NT2/D1 (cell line): ENCODE measurements at regions not wholly inside any gene's neighbourhood (a gene's known extent, or its start where the extent isn't known, plus 50 kb on each side); places are given as distances from the start of the nearest gene placed in this dataset.

Experiments
- DNase-seq: peaks from one replicate; pipeline ENCODE4 v3.0.0-alpha.2; 2011; ENCODE audit warnings: low read depth, low spot score
- H3K27me3 ChIP-seq: 2 replicates; pipeline ENCODE4 v1.6.0; 2011; ENCODE audit warnings: mild to moderate bottlenecking; ENCODE audit not compliant: insufficient read length, insufficient read depth
- H3K36me3 ChIP-seq: 2 replicates; pipeline ENCODE4 v1.6.1; 2011; ENCODE audit warnings: mild to moderate bottlenecking, low read length, mixed read lengths; ENCODE audit not compliant: insufficient read depth, insufficient read length
- H3K4me1 ChIP-seq: 2 replicates; pipeline ENCODE4 v1.5.1; 2011; ENCODE audit not compliant: insufficient read depth, insufficient read length
- H3K4me3 ChIP-seq: 2 replicates; pipeline ENCODE4 v1.5.1; 2011; ENCODE audit warnings: low read depth; ENCODE audit not compliant: insufficient read length
- H3K9ac ChIP-seq: 2 replicates; pipeline ENCODE4 v1.6.0; 2011; ENCODE audit warnings: low read depth; ENCODE audit not compliant: insufficient read length
- H3K9me3 ChIP-seq: 2 replicates; pipeline ENCODE4 v1.5.1; 2011; ENCODE audit warnings: mild to moderate bottlenecking, low read length; ENCODE audit not compliant: insufficient read depth
- SUZ12 ChIP-seq: IDR thresholded peaks from 2 replicates; pipeline ENCODE4 v1.6.1; 2011; ENCODE audit not compliant: insufficient read length, insufficient read depth; ENCODE audit errors: extremely low read depth
- YY1 ChIP-seq: IDR thresholded peaks from 2 replicates; pipeline ENCODE4 v1.6.1; 2011; ENCODE audit not compliant: insufficient read length, insufficient read depth
- ZNF274 ChIP-seq: IDR thresholded peaks from 2 replicates; pipeline ENCODE4 v1.6.1; 2011; ENCODE audit warnings: mild to moderate bottlenecking, low read depth, low read length

DNA sequence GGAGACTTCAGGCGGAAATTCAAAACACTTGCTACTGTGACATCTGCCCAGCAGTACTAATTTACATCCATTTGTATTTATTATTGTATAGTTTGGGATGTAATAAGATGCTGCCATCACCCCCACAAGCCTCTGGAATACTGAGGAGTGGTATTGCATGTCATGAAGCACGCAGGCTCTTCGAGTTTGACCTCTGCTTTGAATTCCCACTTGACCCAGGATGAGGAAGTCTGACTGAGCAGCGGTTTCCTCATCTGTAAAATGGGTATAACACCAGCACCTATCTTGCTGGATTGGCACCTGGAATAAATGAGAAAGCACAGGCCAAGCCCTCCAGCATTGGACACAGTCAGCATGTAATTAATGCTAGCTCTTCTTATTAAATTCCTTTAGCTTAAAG is 116.0 kb upstream of the DIO3 start:
- no peak for DNase-seq
- TF ChIP-seq YY1 (no peak), SUZ12 (no peak), ZNF274 (no peak)
- Histone ChIP-seq H3K4me3 (no peak overlapping the region), H3K4me1 (no peaks in the 10 kb centered on the region), H3K36me3 (no peaks in the 10 kb centered on the region), H3K9me3 (no peaks in the 10 kb centered on the region), H3K27me3 (no peaks in the 10 kb centered on the region), H3K9ac (no peak overlapping the region)

DNA sequence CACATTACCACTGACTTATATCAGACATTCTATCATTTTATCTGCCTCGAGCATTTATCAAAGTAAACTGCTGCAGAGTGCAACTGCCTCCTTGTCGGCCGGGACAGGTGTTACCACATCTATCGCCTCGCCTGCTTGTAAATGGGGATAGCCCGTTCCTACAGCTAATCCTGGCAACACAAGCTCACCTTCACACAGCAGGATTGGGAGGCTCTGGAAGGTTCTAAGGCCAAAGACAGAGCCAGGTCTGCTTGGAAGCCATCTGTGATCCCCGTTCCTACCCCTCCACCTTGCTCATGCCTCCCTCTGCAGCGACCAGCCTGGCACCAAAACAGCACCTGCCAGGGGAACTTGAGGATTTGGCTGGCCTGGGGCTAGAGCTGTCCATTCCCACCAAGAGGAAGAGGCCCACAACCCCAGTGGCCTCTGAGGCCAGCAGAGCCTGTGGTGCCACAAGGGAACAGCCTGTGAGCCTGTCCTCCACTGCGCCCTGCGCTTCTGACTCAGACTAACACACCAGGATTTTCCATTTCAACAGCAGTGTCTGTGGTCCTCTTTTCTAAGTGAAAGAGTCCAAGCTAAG is 114.8 kb upstream of the DIO3 start:
- no peaks in the 10 kb centered on the region for H3K27me3 ChIP-seq
- TF ChIP-seq SUZ12: no peak
- TF ChIP-seq YY1: no peak
- no peak for TF ChIP-seq ZNF274
- H3K36me3 ChIP-seq: no peaks in the 10 kb centered on the region
- no peak overlapping the region for H3K9ac ChIP-seq
- no peak for DNase-seq
- H3K9me3 ChIP-seq: no peaks in the 10 kb centered on the region
- no peaks in the 10 kb centered on the region for H3K4me1 ChIP-seq
- H3K4me3 ChIP-seq: no peak overlapping the region

DNA sequence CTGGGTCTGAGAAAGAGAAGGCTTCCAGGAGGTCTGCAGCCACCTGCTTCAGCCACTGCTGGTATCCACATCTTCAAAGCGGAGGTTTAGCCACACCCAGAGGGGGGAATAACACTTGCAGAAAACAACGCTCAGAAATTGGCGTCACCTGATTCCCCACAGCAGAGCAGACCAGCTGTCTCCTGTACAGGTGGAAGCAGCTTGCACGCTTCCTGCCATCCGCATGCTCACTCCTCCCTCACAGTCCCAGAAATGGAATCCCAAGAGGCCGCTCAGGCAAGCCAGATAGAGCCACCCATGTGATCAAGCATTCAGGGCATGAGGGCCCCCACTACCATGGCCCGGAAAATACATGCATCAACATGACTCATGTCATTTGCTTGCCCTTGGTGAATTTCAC is 112.2 kb upstream of the DIO3 start:
- peaks cover 3% of the 10 kb centered on the region for H3K27me3 ChIP-seq
- H3K9me3 ChIP-seq: no peaks in the 10 kb centered on the region
- no peaks in the 10 kb centered on the region for H3K4me1 ChIP-seq
- no peak for DNase-seq
- no peak overlapping the region for H3K9ac ChIP-seq
- no peaks in the 10 kb centered on the region for H3K36me3 ChIP-seq
- H3K4me3 ChIP-seq: no peak overlapping the region
- no peak for TF ChIP-seq YY1
- TF ChIP-seq ZNF274: no peak
- TF ChIP-seq SUZ12: no peak

DNA sequence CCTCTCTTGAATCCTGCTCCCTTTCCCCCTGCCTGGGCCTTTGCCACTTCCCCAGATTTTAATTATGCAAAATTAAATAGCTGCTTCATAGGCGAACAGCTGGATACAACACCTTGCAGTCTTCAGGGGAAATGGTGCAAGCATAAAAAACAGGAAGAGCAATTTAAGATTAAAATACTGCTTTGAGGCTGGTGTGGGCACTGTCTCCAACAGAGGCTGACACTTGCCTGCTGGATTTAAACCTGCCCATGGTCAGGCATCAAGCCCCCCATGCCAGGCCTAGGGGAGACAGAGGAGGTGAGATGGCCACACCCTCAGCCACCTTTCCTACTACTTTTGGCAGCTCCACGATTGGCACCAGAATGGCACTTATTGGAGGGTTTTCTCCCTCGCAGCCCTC is 110.1 kb upstream of the DIO3 start:
- DNase-seq: no peak
- H3K4me1 ChIP-seq: peaks cover 3% of the 10 kb centered on the region
- no peak overlapping the region for H3K4me3 ChIP-seq
- no peaks in the 10 kb centered on the region for H3K9me3 ChIP-seq
- no peak for TF ChIP-seq YY1
- TF ChIP-seq ZNF274: no peak
- no peak for TF ChIP-seq SUZ12
- H3K9ac ChIP-seq: no peak overlapping the region
- no peaks in the 10 kb centered on the region for H3K36me3 ChIP-seq
- H3K27me3 ChIP-seq: peaks cover 13% of the 10 kb centered on the region

DNA sequence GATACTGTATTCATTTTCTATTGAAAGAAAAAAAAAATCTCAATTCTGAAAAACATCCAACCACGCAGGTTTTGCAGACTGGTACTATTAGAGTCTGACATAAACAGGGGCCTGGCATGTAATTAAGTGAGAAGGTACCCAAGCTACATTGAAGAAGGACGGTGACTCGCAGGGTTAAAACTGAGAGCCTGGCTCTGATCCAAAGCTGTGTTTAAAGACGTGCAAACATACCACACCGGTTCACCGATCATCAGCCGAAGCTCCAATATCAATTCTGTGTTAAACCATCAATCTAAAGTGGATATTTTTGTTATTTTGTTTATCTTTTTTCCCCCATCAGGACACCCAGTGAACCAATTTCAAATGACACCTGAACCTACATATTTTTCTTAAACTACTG is 108.1 kb upstream of the DIO3 start:
- Histone ChIP-seq H3K4me3 (no peak overlapping the region), H3K27me3 (peaks cover 33% of the 10 kb centered on the region), H3K36me3 (no peaks in the 10 kb centered on the region), H3K9ac (no peak overlapping the region), H3K4me1 (peaks cover 3% of the 10 kb centered on the region), H3K9me3 (no peaks in the 10 kb centered on the region)
- no peak for DNase-seq
- TF ChIP-seq SUZ12 (no peak), ZNF274 (no peak), YY1 (no peak)

DNA sequence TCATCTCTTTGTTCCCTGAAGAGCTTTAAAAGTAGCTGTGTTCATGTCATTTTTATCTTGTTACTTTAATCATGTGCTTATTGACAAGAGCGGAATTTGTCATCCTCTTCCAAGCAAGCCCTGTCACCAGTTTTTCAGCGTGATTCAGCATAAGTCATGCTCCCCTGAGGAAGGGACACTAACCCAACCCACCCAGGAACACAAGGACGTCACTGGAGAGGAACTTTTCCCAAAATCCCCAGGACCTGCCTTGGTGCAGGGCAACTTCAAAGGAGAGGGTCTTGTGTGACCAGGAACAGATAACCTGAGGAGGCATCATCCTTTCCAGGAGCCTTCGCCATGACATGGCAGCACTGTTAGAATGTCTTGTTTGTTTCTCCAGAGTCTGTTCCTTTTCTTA is 107.1 kb upstream of the DIO3 start:
- H3K9me3 ChIP-seq: no peaks in the 10 kb centered on the region
- no peaks in the 10 kb centered on the region for H3K36me3 ChIP-seq
- H3K27me3 ChIP-seq: peaks cover 42% of the 10 kb centered on the region
- no peak for TF ChIP-seq ZNF274
- no peak overlapping the region for H3K4me3 ChIP-seq
- H3K4me1 ChIP-seq: peaks cover 3% of the 10 kb centered on the region
- H3K9ac ChIP-seq: no peak overlapping the region
- no peak for DNase-seq

DNA sequence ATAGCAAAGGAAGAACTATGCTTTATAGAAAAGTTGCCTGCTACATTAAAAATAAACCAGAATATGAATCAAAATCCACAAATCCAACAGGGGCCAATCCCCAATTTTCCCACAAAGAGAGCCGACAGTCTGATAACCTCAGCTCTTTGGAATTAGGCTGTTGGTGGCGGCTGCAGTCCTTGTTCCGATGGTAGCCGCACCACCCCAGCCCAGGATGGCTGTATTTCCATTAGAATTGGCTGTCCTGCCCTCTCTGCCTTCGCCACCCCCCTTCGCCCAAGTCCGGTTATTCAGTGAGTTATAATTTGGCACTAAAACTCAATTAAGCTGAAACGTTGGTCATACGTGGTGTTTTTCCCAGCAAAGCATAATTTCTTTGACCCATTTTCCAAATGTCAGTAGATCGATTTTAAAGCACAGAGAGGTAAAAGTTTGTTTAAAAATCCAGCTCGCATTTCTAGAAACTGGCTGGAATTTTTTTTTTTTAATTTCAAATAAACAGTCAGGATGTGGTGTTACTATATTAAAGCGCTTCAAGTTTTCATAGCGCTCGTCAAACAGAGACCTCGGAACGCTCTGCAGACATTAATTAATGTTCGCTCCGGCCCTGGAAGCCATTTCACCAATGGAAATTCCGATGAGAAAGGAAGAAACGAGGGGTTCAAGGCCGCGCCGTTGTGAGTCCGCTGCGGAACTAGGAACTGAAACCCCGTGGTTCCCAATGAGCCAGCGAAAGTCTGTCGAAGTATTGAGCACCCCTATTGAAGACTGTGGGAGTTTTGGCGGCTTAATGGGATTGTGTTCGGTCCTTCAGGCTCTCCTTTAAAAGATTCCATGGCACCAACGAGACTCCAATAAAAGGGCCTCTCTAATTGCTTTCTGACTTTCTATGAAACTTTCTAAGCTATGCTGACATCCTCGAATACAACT is 104.8 kb upstream of the DIO3 start:
- no peak for TF ChIP-seq ZNF274
- TF ChIP-seq YY1: no peak
- no peak for TF ChIP-seq SUZ12
- Histone ChIP-seq H3K9ac (no peak overlapping the region), H3K9me3 (no peaks in the 10 kb centered on the region), H3K4me1 (peaks cover 3% of the 10 kb centered on the region), H3K4me3 (peak overlapping the region; percentile 26), H3K27me3 (peaks cover 60% of the 10 kb centered on the region), H3K36me3 (no peaks in the 10 kb centered on the region)
- DNase-seq: peak; percentile 35
